Heart right ventricle (tissue), 16 donors: ENCODE measurements at regions not wholly inside any gene's neighbourhood (a gene's known extent, or its start where the extent isn't known, plus 50 kb on each side); places are given as distances from the start of the nearest gene placed in this dataset.

Source experiments
- ATAC-seq, 8 donors: fragments of 200-7000 bp; cut with Tn5 transposase; one replicate each; pipeline ENCODE4 v1.9.1; 2020; ENCODE audit warnings: mild to moderate bottlenecking in 8 of 8, moderate library complexity in 8 of 8, moderate number of reproducible peaks in 1 of 8
- DNase-seq, 2 donors: peaks; one replicate each; pipeline ENCODE4 v3.0.0-alpha.2; 2020
- H3K27ac ChIP-seq, 10 donors: fragments of 200-600 bp; sonication (generic) in 2 of 10; one replicate each; pipeline versions ENCODE4 v1.5.0 to v1.8.0; 2020 to 2022; ENCODE audit warnings: mild to moderate bottlenecking in 3 of 10
- H3K27me3 ChIP-seq, 7 donors: fragments of 200-600 bp; one replicate each; pipeline ENCODE4 v1.8.0; 2021 to 2022; ENCODE audit warnings: mild to moderate bottlenecking in 2 of 7
- H3K36me3 ChIP-seq, 9 donors: fragments of 200-600 bp; sonication (generic) in 1 of 9; one replicate each; pipeline versions ENCODE4 v1.5.0 to v1.8.0; 2020 to 2022; ENCODE audit warnings: mild to moderate bottlenecking in 2 of 9
- H3K4me1 ChIP-seq, 9 donors: fragments of 200-600 bp; sonication (generic) in 1 of 9; one replicate each; pipeline versions ENCODE4 v1.5.0 to v1.8.0; 2020 to 2022; ENCODE audit warnings: mild to moderate bottlenecking in 4 of 9
- H3K4me3 ChIP-seq, 10 donors: fragments of 200-600 bp; sonication (generic) in 2 of 10; one replicate each; pipeline versions ENCODE4 v1.5.0 to v1.8.0; 2020 to 2022; ENCODE audit warnings: mild to moderate bottlenecking in 7 of 10, moderate library complexity in 2 of 10
- H3K9me3 ChIP-seq, 11 donors: fragments of 200-600 bp in 10 of 11; sonication (generic) in 2 of 11; one replicate each; pipeline versions ENCODE4 v1.5.0 to v1.8.0; 2013 to 2022; ENCODE audit warnings: mild to moderate bottlenecking in 2 of 11, control low read depth in 1 of 11, moderate library complexity in 1 of 11
- WGBS, 2 donors: extraction: QIAGEN DNeasy Blood & Tissue Kit; methylation state at CpG; one replicate each; pipeline ENCODE4 v1.1.7; 2013; ENCODE audit warnings: inconsistent platforms in 1 of 2; 5-methylcytosine and 5-hydroxymethylcytosine counted together
- intact Hi-C, 10 donors: fragments of 100-400 bp; cut with DNase I; formaldehyde crosslinking; loops; one replicate each; pipeline versions ENCODE4 v1.11.1 to v1.14.2; 2022
- TF ChIP-seq, protein P1 (sequence below), 9 donors: fragments of 200-600 bp; sonication (generic) in 2 of 9; IDR thresholded peaks; one replicate each; pipeline versions ENCODE4 v1.5.0 to v1.8.0; 2021 to 2022; ENCODE audit warnings: antibody characterized with exemption in 9 of 9, mild to moderate bottlenecking in 5 of 9, moderate library complexity in 1 of 9
- donor health status: Arrhythmogenic right ventricular cardiomyopathy.
- donor health status: ischemic (EF 13 %, LVEDD 7.1; RV severe dilation, severe dysfunction).
- donor health status: healthy with polysubstance abuse.
- donor health status: DM: no; HTN: yes; CAD: no.
- donor health status: DM: no; HTN: no; CAD: no.
- donor health status: ischemic (EF 25% LVEDD 6.9; RV normal size, moderate dysfunction).
- donor health status: ischemic (EF 25% LVEDD 5.7; RV mildly dilated, moderate dysfunction).
- donor health status: healthy.
- donor health status: DM: yes; HTN: yes; CAD: no.
- donor health status: Ischemic cardiomyopathy.
- donor health status: ischemic (EF 35%, LVEDD 5.7; RV mildly dilated, moderate dysfunction).
- donor health status: nonischemic (EF 11% LVEDD 7.7; RV severe dilation, severe dysfunction).
- donor health status: DM: yes; HTN: yes; CAD: no.
- donor health status: PGD.
- donor health status: ischemic (EF 29% LVEDD 5.4; RV normal size, mild dysfunction).
- donor health status: nonischemic (EF 23%, LVEDD 6.1; RV moderate dilation, normal function).

DNA sequence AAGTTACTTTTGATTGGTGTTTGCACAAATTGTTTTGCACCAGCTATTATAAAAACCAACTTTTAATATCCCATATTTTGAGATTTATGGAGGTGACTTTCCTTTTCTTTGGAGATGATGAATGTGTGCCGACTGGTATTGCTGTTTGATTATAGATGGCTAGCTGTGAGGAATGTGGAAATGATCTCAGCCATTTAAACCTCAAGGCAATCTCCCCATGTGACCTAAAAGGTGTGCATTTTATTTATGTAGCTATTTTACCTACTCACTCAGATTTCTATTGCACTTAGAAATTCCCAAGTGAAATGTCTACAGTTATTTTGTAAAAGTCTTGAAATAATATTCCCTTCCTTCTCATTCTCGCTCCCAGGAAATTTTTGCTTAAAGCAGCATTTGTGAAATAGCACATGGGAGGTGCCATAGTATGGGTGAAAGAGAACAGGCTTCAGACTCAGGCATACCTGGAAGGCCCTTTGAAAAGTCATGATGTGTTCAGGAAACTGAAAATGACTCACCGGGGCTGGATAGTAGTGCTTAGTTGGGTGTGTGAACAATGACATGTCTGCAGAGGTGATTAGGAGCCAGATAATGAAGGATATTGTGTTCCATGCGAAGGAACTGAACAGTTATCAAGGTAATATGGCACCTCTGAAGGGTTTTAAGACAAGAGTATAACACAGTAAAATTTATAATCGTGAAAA lies 247.6 kb downstream of the CBLL2 start:
- H3K27ac ChIP-seq: no peak overlapping the region
- TF ChIP-seq, protein P1, sequence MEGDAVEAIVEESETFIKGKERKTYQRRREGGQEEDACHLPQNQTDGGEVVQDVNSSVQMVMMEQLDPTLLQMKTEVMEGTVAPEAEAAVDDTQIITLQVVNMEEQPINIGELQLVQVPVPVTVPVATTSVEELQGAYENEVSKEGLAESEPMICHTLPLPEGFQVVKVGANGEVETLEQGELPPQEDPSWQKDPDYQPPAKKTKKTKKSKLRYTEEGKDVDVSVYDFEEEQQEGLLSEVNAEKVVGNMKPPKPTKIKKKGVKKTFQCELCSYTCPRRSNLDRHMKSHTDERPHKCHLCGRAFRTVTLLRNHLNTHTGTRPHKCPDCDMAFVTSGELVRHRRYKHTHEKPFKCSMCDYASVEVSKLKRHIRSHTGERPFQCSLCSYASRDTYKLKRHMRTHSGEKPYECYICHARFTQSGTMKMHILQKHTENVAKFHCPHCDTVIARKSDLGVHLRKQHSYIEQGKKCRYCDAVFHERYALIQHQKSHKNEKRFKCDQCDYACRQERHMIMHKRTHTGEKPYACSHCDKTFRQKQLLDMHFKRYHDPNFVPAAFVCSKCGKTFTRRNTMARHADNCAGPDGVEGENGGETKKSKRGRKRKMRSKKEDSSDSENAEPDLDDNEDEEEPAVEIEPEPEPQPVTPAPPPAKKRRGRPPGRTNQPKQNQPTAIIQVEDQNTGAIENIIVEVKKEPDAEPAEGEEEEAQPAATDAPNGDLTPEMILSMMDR (IDR thresholded peaks at IDR 0.05): no peak
- no peaks in the 10 kb centered on the region for H3K36me3 ChIP-seq
- DNase-seq (no peak), ATAC-seq (no peak)
- 78 to 86% methylated on average over 5 of the region's 5 CpGs for WGBS, 2 donors
- intact Hi-C loops: no loop called here
- peaks cover 0 to 15% (median 0%) of the 10 kb centered on the region in 11 donors for H3K9me3 ChIP-seq
- H3K4me3 ChIP-seq: no peak overlapping the region
- H3K27me3 ChIP-seq: no peaks in the 10 kb centered on the region
- no peaks in the 10 kb centered on the region for H3K4me1 ChIP-seq

DNA sequence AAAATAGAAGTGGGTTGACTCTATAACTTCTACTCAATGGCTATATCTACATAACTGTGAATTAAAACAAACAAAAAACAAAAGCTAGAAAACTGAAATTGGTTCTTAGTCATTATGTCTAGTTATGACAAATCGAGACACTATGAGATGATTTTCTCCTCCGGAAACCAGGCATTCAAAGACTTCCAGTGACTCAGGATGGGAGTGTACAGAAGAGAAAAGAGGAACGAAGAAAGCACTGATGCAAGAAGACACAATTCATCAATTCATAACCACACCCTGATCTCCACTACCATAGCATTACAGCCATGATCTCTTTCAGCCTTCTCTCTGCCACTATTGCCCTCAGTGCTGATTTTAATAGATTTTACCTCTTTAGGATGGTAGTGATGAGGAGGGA lies 253.6 kb downstream of the CBLL2 start:
- TF ChIP-seq, protein P1 (IDR thresholded peaks at IDR 0.05): no peak

DNA sequence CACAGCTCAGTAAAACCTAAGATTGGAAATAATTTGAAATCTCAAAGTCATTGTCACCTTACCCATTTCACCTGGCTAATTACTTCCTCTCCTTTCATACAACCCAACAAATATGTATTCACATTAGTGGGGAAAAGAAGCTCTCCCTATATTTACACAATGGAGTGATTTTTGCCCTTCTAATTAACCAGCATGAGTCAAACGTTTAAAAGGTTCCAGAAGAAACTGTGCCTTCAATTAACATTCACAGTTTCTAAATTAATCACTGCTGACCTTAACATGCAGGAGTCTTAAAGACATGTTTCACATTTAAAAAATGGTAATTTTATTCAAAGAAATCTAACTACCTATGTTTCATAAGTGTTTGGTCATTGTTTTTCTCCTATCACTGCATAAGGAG lies 254.6 kb downstream of the CBLL2 start:
- Histone ChIP-seq H3K27ac (no peak overlapping the region), H3K4me1 (no peaks in the 10 kb centered on the region), H3K27me3 (no peaks in the 10 kb centered on the region), H3K9me3 (peaks cover 0 to 21% (median 0%) of the 10 kb centered on the region in 11 donors), H3K4me3 (no peak overlapping the region), H3K36me3 (no peaks in the 10 kb centered on the region)
- TF ChIP-seq, protein P1 (IDR thresholded peaks at IDR 0.05): no peak
- DNase-seq (no peak), ATAC-seq (no peak)
- 51 to 65% methylated on average over 1 of the region's 1 CpG for WGBS, 2 donors
- intact Hi-C loops: no loop called here

More for the DNA sequence above, 253.6 kb downstream of the CBLL2 start:
- Histone ChIP-seq H3K4me1 (no peaks in the 10 kb centered on the region), H3K4me3 (no peak overlapping the region), H3K9me3 (peaks cover 0 to 15% (median 0%) of the 10 kb centered on the region in 11 donors), H3K36me3 (no peaks in the 10 kb centered on the region), H3K27ac (no peak overlapping the region), H3K27me3 (no peaks in the 10 kb centered on the region)
- no peak for ATAC-seq
- DNase-seq: no peak
- 85 to 96% methylated on average over 3 of the region's 3 CpGs for WGBS, 2 donors
- intact Hi-C loops: no loop called here

DNA sequence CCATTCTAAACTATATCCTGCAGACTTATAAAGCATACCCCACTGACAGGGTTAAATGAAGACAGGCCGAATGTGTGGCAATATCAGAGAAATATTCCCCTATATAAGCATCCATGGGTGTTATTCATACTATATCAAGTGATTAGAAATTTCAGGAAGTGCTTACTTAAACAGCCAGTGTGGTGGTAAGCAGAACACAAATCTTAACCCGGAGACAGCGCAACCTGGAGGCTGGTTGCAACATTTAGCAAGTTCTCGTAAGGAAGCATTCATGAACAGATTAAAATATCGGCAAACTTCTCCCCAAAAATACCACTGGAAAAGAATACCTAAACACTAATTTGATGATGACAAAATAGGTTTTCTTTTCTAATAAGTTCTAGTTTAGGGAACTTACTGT lies 261.2 kb downstream of the CBLL2 start:
- TF ChIP-seq, protein P1 (IDR thresholded peaks at IDR 0.05): no peak
- no peak for ATAC-seq

More for the DNA sequence above, 261.2 kb downstream of the CBLL2 start:
- DNase-seq: no peak
- Histone ChIP-seq H3K27me3 (no peaks in the 10 kb centered on the region), H3K4me3 (no peak overlapping the region), H3K36me3 (no peaks in the 10 kb centered on the region), H3K4me1 (no peaks in the 10 kb centered on the region), H3K9me3 (peaks cover 0 to 6% (median 0%) of the 10 kb centered on the region in 11 donors), H3K27ac (no peak overlapping the region)
- intact Hi-C loops: no loop called here
- 86 to 92% methylated on average over 5 of the region's 5 CpGs for WGBS, 2 donors
